ENCODE measurements at regions not wholly inside any gene's neighbourhood (a gene's known extent, or its start where the extent isn't known, plus 50 kb on each side); places are given as distances from the start of the nearest gene placed in this dataset.

DNA sequence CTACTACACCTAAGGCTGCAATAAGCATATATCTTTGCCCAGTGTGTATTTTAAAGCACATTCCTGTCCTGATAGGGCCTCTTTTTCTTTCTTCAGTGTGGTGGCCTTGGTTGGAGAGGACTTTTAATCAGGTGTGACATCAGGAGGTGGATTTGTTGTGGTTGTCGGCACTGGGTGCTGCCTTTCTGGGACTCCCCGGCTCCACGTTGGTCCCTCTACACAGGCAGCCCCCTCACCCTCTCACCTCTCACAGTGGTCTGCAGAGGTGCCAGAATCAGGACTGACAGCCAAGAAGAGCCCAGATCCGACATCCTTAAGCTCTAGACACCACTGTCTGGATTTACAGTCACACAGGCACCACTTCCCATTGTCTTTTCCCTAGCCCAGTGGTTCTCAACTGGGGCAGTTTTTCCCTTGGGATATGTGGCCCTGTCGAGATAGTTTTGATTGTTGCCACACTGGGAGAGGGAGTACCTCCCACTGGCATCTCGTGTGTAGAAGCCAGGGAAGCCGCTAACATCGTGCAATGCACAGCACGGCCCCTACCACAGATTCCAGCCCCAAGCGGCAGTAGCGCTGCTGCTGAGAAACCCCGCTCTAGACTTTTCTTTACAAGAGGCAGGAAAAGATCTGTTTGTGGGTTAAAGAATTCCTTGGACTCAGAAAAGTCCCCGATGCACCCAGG is 314.1 kb downstream of the QKI start:
- CTCF ChIA-PET = interaction anchor here (1.1 kb wide), 1 partner anchor 18 kb away, joined by 3 read pairs; no protein-coding TSS in a partner anchor
- H3K27ac Mint-ChIP-seq = no peak overlapping the region

DNA sequence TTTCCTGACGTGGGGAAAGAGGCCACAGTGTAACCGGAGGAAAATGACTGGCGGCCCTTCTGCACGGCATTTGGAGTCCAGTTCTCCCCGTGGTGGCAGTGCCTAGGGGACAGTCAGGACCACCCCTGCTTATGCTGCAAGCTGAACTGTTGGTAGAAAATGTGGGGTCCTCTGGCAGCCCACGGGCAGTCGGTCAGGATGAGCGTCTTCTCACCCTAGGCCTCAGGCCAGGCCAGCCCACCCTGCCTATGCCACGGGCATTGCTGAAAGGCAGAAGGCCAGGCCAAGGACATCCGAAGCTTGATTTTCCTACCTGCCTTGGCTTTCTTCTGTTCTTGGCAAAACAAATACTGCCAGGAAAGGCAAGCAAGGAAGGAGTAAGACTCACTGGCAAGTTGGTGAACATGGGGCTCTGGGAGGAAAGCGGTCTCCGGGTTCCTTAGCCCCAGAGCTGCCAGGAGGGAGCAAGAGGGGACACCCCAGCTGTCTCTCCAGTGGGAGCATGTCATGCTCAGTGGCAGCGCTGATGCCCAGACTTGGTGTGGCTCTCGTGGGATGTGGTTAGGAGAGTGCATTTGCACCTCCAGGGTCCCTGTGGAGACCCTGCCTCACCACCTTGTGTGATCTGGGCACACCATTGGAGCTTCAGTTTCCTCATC is 311.6 kb downstream of the QKI start:
- Mint-ChIP-seq H3K4me3 (no peak overlapping the region), H3K9me3 (no peaks in the 10 kb centered on the region), H3K27ac (no peak overlapping the region), H3K4me1 (no peaks in the 10 kb centered on the region), H3K27me3 (peaks cover 4% of the 10 kb centered on the region), H3K36me3 (no peaks in the 10 kb centered on the region)
- DNase-seq = no peak
- CTCF ChIA-PET = no interaction called here

More for the DNA sequence above, 314.1 kb downstream of the QKI start:
- no peaks in the 10 kb centered on the region for H3K4me1 Mint-ChIP-seq
- no peaks in the 10 kb centered on the region for H3K36me3 Mint-ChIP-seq
- H3K9me3 Mint-ChIP-seq = no peaks in the 10 kb centered on the region
- H3K27me3 Mint-ChIP-seq = peaks cover 6% of the 10 kb centered on the region
- no peak overlapping the region for H3K4me3 Mint-ChIP-seq
- no peak for DNase-seq

DNA sequence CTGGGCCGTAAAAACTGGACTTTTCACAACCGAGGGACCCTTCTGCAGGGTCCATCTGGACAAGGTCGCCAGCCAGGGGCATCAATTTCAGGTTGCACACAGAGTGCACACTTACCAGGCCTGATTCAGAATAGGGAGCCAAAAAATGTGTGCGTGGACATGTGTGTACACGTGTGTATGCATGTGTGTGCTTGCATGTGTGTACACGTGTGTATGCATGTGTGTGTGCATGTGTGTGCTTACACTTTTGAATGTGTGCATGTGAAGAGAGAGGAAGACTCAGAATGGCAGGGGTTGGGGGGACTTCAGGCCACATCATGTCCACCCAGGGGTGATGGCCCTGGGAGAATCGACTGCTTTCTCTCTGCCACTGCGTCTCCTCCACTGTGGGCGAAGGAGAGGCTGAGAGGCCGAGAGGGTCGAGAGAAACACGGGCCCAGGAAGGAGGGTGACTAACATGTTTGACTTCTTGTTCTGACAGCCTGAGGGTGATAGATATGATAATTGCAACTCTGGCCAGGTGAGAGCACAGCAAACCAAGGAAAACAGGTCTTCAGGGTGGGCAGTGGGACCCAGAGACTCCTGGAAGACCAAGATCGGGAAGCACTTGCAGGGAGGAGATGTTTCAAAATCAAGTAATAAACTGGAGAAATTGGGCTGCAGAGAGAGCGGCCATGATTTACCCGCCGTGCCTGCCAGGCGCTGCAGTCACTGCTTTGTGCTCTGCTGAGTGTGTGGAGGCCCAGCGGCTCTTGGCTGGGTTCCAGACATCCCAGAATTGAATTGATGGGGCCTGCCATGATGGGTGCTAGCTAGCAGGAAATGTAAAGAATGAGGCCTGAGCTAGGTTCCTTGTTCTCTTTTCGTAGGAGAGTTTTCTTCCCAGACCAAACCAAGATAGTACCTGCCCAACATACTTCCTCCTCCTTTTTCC is 310.8 kb downstream of the QKI start:
- Mint-ChIP-seq H3K27ac (no peak overlapping the region), H3K9me3 (no peaks in the 10 kb centered on the region), H3K4me1 (no peaks in the 10 kb centered on the region), H3K27me3 (peaks cover 4% of the 10 kb centered on the region), H3K4me3 (no peak overlapping the region), H3K36me3 (no peaks in the 10 kb centered on the region)
- CTCF ChIA-PET = no interaction called here
- DNase-seq = no peak

DNA sequence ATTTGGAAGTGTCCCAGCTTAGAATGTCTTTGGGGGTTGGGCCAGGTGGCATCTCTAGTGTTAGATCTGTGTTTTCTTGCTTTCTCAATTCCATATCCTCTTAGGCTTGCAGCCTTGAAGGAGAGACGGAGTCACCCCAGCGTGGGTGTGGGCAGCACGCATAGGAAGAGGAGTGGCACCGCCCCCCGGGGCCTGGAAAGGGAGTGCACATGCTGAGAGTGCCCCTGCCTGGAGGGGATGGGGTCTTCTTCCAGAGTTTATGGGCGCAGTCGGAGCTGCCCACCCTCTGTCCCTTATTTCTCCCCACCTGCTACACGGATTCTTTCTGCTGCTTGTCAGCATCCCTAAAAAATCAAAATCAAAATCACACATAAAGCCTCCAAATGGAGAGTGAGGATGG is 309.7 kb downstream of the QKI start:
- no peak for DNase-seq
- CTCF ChIA-PET = no interaction called here
- Mint-ChIP-seq H3K9me3 (no peaks in the 10 kb centered on the region), H3K4me1 (no peaks in the 10 kb centered on the region), H3K27ac (no peak overlapping the region), H3K4me3 (no peak overlapping the region), H3K36me3 (no peaks in the 10 kb centered on the region), H3K27me3 (peaks cover 7% of the 10 kb centered on the region)

DNA sequence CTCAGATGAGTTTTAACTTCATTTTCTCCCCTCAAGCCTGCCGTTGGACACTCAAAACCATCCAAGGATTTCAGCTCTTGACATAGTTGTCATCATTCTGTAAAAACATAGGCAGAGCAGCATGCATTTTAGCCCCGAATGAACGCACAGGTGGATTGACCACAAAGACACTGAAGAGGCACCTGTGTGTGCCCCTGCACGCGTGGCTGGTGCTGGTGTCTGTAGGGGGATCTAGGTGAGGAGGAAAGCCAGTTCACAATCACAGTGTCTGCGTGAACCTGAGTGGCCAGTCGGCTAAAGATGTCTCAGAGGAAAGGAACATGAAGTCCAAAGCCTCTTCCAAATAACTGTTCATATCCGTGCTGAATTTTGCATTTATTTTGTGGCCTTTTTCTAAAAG is 309.2 kb downstream of the QKI start:
- Mint-ChIP-seq H3K27ac (no peak overlapping the region), H3K36me3 (no peaks in the 10 kb centered on the region), H3K9me3 (no peaks in the 10 kb centered on the region), H3K4me3 (no peak overlapping the region), H3K27me3 (peaks cover 10% of the 10 kb centered on the region), H3K4me1 (no peaks in the 10 kb centered on the region)
- DNase-seq = no peak
- CTCF ChIA-PET = no interaction called here

DNA sequence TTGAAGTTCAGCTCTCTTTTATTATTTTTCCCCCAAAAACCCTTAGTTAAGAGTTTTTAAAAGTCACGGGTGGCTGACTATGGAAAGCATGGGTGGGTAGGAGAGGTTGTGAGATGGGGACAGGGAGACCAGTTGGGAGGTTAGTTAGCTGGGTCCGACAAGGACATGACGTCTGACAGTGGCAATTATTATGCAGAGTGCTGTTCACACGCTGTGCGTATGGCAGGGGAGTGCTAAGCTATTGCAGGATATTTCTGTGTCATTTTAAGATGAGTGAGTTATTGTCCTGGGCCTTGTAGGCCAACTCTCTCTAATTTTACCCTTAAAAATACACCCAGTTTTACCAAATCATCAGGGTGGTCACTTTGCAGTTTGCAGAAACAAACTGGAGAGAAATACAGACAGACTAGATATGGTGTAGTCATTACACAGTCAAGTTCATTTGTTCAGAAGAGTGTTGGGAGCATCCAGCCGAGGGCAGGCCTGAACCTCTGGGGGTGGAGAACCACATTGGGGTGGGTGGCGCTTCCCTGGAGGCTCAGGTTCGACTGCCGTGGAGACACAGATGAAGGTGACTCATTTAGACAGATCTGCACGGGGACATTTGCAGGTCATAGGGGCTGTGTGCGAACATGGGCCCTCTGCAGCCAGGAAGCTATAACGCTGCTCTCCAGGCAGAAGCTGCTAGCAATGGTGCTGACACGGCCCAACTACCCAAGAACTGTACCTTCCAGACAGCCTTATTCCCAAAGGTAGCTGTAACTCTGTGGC is 307.6 kb downstream of the QKI start:
- no peak overlapping the region for H3K27ac Mint-ChIP-seq
- CTCF ChIA-PET = no interaction called here
- H3K36me3 Mint-ChIP-seq = no peaks in the 10 kb centered on the region
- H3K27me3 Mint-ChIP-seq = peaks cover 15% of the 10 kb centered on the region
- no peaks in the 10 kb centered on the region for H3K4me1 Mint-ChIP-seq
- H3K9me3 Mint-ChIP-seq = no peaks in the 10 kb centered on the region
- DNase-seq = no peak
- no peak overlapping the region for H3K4me3 Mint-ChIP-seq

DNA sequence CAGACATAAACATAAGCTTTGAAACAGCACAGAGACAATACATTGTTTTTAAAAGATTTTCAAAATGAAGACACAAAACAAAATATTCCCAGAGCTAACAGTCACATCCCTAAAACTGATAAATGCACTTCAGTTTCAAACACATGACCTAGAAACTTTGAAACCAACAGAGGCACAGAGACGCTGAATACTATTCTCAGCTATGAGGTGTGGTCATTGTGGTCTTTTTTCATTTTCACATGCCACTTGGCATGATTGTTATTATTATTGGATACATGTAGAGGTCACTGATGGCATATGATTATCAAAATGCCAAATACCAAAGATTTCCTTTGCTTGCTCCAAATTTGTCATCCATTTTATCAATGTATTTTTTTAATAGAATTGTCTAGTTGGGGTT is 306.9 kb downstream of the QKI start:
- DNase-seq = no peak
- Mint-ChIP-seq H3K27me3 (peaks cover 15% of the 10 kb centered on the region), H3K4me1 (no peaks in the 10 kb centered on the region), H3K4me3 (no peak overlapping the region), H3K27ac (no peak overlapping the region), H3K36me3 (no peaks in the 10 kb centered on the region), H3K9me3 (no peaks in the 10 kb centered on the region)
- CTCF ChIA-PET = no interaction called here

DNA sequence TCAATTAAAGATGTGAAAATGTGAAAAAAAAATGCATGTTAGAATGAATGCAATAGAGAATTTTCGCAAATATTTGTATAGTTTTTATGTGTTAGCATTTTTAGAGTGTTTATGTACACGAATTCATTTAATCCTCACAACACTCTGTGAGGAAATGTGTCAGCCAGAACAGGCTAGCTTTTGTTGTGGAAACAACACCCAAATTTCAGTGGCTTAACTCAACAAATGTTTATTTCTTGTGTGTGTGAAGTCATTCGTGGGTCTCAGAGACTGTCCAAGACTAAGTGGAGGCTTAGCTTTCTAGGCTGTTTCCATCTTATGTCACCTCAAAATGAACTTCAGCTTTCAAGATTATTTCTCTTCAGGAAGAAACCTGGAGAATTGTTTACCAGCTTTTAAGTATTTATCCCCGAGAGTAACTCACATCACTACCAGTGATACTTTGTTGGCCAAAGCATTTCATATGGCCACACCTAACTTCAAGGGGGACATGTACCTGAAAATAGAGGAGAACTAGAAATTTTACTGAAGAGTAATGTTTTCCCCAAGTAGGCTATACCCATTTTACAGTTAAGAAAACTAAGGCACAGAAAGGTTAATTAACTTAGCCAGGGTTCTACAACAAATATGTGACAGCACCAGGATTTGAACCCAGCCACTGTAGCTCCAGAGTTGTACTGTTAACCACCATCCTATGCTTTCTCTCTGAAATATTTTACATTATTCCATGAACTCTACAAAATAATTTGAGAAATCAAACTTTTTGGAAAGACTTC is 306.1 kb downstream of the QKI start:
- Mint-ChIP-seq H3K27ac (no peak overlapping the region), H3K4me1 (no peaks in the 10 kb centered on the region), H3K36me3 (no peaks in the 10 kb centered on the region), H3K27me3 (peaks cover 15% of the 10 kb centered on the region), H3K4me3 (no peak overlapping the region), H3K9me3 (no peaks in the 10 kb centered on the region)
- CTCF ChIA-PET = no interaction called here
- DNase-seq = no peak

DNA sequence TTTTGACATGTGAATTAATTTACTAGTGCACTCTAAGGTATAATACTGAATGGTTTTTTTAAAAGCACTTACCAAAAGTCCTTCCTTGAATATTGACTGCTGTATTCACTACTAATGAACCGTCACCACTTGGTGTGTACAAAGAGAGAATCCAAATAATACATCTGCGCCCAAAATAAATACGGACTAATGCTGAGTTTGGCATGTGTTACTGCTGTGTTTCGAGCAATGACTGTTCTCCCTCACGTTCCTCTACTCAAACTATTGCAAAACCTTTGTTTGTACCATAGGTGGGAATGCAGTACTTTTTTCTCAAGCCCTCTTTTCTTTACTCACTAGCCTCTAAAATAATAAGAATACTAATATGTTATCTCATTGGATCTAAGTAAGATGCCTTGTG is 305.5 kb downstream of the QKI start:
- Mint-ChIP-seq H3K4me1 (no peaks in the 10 kb centered on the region), H3K4me3 (no peak overlapping the region), H3K27me3 (peaks cover 11% of the 10 kb centered on the region), H3K36me3 (no peaks in the 10 kb centered on the region), H3K27ac (no peak overlapping the region), H3K9me3 (no peaks in the 10 kb centered on the region)
- CTCF ChIA-PET = no interaction called here
- DNase-seq = no peak

DNA sequence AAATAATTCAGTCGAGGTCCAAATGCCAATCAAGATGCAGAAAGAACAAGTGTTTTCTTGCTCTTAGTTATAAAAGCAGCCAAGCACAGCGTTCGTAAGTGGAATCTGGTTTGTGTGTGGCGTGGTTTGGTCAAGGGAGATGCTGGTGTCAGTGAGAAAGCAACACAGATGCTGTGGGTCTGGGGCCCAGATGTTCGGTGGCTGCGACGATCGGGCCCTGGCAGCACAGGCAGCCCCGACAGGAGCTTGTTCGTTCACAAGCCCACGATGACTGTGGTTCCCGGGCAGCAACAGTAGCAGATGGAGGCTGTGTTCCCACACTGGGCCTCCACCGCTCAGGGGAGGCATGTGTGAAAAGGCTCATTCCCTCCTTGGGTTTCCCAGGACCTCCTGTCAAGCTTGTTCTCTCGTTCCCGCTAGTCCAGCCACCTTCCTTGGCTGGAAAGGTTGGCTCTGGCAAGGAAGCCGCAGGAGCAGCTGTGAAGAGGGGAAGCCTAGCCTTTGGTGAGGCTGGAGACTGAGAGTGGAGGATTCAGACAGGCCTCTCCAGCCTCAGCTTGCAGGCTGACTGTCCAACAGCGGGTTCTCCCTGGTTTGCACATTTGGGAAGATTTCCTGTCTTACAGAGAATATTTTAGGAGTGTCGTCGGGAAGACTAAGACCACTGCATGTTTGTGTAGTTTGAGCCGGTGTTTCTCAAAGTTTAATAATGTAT is 304.7 kb downstream of the QKI start:
- no peak overlapping the region for H3K4me3 Mint-ChIP-seq

DNA sequence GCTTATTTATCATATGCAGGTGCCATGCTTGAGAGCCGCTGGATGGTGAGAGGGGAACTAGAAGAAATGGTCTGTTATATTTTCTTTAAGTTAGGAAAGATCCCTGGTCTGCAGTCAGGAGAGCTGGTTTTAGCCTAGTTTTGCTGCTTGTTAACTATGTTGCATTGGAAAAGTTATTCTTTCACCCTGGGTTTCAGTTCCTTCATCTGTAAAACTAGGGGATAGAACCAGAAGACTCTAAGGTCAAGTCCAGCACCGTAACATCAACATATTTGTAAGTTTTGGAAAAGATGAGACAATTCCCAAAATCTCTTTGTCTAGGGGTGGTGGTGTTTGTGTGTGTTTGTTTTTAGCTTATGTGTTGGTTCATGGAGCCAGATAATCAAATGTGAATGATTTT is 304.0 kb downstream of the QKI start:
- Mint-ChIP-seq H3K4me3 (no peak overlapping the region), H3K36me3 (no peaks in the 10 kb centered on the region), H3K9me3 (no peaks in the 10 kb centered on the region), H3K27me3 (peaks cover 15% of the 10 kb centered on the region), H3K4me1 (no peaks in the 10 kb centered on the region), H3K27ac (no peak overlapping the region)
- no peak for DNase-seq
- CTCF ChIA-PET = no interaction called here

More for the DNA sequence above, 304.7 kb downstream of the QKI start:
- H3K9me3 Mint-ChIP-seq = no peaks in the 10 kb centered on the region
- no peaks in the 10 kb centered on the region for H3K4me1 Mint-ChIP-seq
- CTCF ChIA-PET = no interaction called here
- DNase-seq = no peak
- peaks cover 15% of the 10 kb centered on the region for H3K27me3 Mint-ChIP-seq
- no peaks in the 10 kb centered on the region for H3K36me3 Mint-ChIP-seq
- H3K27ac Mint-ChIP-seq = no peak overlapping the region

DNA sequence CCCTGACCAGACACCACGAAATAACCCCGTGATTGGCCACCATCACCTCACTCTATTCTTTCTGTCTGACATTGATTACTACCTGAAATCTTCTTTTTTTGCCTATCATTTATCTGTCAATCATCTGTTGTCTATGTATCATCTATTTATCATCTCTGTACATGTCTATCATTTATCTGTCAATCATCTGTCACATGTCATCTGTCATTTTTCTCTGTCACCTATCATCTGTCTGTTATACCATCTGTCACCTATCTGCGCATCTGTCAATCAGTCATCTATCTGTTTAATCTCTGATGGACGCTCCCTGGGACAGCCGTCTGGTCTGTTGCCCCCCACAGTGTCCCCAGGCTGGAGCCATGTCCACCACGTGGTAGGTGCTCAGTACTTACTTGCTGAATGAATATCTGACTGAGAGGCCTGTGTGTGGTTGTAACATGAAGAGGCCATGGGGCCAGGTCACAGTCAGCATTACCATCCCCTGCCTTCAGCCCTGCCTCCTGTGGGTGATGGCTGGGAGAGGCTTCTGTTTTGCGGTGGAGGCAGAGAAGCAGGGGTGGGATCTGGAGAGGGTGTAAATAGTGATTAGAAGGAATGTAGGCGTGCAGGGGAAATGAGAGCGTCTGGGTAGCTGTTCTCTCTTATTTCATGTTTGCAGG is 302.7 kb downstream of the QKI start:
- Mint-ChIP-seq H3K4me1 (no peaks in the 10 kb centered on the region), H3K36me3 (no peaks in the 10 kb centered on the region), H3K27ac (no peak overlapping the region), H3K27me3 (peaks cover 24% of the 10 kb centered on the region), H3K4me3 (no peak overlapping the region), H3K9me3 (no peaks in the 10 kb centered on the region)
- CTCF ChIA-PET = no interaction called here
- DNase-seq = no peak

DNA sequence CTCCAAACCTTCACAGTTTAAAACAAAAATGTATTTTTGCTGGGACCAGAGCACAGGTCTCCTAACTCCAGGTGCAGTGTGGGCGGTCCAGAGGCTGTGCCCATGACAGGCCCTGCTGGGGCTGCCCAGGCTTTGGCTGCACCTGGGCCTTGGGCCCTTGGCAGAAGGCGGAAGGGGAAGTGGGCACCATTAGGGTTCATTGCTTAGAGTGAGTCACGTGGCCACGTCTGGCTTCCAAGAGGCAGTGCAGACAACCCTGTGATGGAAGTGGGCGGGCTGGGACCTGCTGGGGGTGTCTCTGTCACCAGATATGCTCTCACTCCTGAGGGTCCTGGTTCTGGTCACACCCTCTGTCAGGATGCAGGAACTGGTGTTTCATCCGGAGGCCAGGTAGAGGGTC is 302.2 kb downstream of the QKI start:
- Mint-ChIP-seq H3K4me1 (no peaks in the 10 kb centered on the region), H3K9me3 (no peaks in the 10 kb centered on the region), H3K4me3 (no peak overlapping the region), H3K36me3 (no peaks in the 10 kb centered on the region), H3K27ac (no peak overlapping the region), H3K27me3 (peaks cover 28% of the 10 kb centered on the region)
- DNase-seq = no peak
- CTCF ChIA-PET = no interaction called here

Data from activated naive CD4-positive, alpha-beta T cell treated with anti-CD3 and anti-CD28 coated beads, Interleukin-2, amount 10 ng/mL, durations not matched to agents 7 days and 5 days (primary cell).